H54 (cell line): ENCODE measurements at regions not wholly inside any gene's neighbourhood (a gene's known extent, or its start where the extent isn't known, plus 50 kb on each side); places are given as distances from the start of the nearest gene placed in this dataset.
"Not testable (repeated sequence)": the region's sequence is repeated elsewhere in the genome, so short reads cannot be mapped to it uniquely, and the experiment has no call there.

ENCODE experiments used
- DNase-seq: peaks from one replicate; pipeline ENCODE4 v3.0.0; 2011; ENCODE audit warnings: low spot score, mixed read lengths; ENCODE audit not compliant: insufficient read length
- FAIRE-seq: peaks from 3 replicates; lab custom pipeline; 2011; peaks lifted over from hg19 to GRCh38; lab: Jason Lieb, UNC
- POLR2A ChIP-seq: IDR thresholded peaks from 2 replicates; pipeline ENCODE4 v1.6.1; 2011; ENCODE audit warnings: low read depth, mild to moderate bottlenecking, low read length

- FAIRE-seq: no peak
Measured at GRCh38 chr18:1435487-1435886, 530.8 kb downstream of the ADCYAP1 start.

GRCh38 chr18:1436199-1436598 lies 531.5 kb downstream of the ADCYAP1 start:
- TF ChIP-seq POLR2A: no peak
- DNase-seq: no peak
- FAIRE-seq: no peak

More at GRCh38 chr18:1435487-1435886, 530.8 kb downstream of the ADCYAP1 start:
- no peak for DNase-seq
- no peak for TF ChIP-seq POLR2A

- no peak for DNase-seq
- TF ChIP-seq POLR2A: no peak
- FAIRE-seq: no peak
Measured at GRCh38 chr18:1438458-1438910, 533.8 kb downstream of the ADCYAP1 start.

- no peak for DNase-seq
- FAIRE-seq: no peak
- TF ChIP-seq POLR2A: no peak
Measured at GRCh38 chr18:1438967-1439366, 534.3 kb downstream of the ADCYAP1 start.

- DNase-seq, FAIRE-seq: not testable (repeated sequence)
Measured at GRCh38 chr18:1444062-1444461, 539.4 kb downstream of the ADCYAP1 start.

- FAIRE-seq (no peak), DNase-seq (no peak)
- no peak for TF ChIP-seq POLR2A
Measured at GRCh38 chr18:1446765-1447164, 542.1 kb downstream of the ADCYAP1 start.

- DNase-seq (no peak), FAIRE-seq (no peak)
- no peak for TF ChIP-seq POLR2A
Measured at GRCh38 chr18:1452821-1453220, 548.1 kb downstream of the ADCYAP1 start.

GRCh38 chr18:1455605-1456004 lies 550.9 kb downstream of the ADCYAP1 start:
- no peak for FAIRE-seq

GRCh38 chr18:1458547-1458946 lies 553.9 kb downstream of the ADCYAP1 start:
- no peak for TF ChIP-seq POLR2A
- DNase-seq: no peak
- FAIRE-seq: no peak

More at GRCh38 chr18:1455605-1456004, 550.9 kb downstream of the ADCYAP1 start:
- DNase-seq: no peak
- TF ChIP-seq POLR2A: no peak

GRCh38 chr18:1463981-1464380 lies 559.3 kb downstream of the ADCYAP1 start:
- FAIRE-seq: no peak

GRCh38 chr18:1464444-1465217 lies 560.0 kb downstream of the ADCYAP1 start:
- no peak for TF ChIP-seq POLR2A
- DNase-seq (no peak), FAIRE-seq (no peak)

More at GRCh38 chr18:1463981-1464380, 559.3 kb downstream of the ADCYAP1 start:
- no peak for DNase-seq
- no peak for TF ChIP-seq POLR2A

- TF ChIP-seq POLR2A: no peak
- no peak for DNase-seq
- FAIRE-seq: no peak
Measured at GRCh38 chr18:1466035-1466434, 561.4 kb downstream of the ADCYAP1 start.

GRCh38 chr18:1467461-1467964 lies 562.8 kb downstream of the ADCYAP1 start:
- DNase-seq (no peak), FAIRE-seq (no peak)
- no peak for TF ChIP-seq POLR2A

- TF ChIP-seq POLR2A: no peak
- FAIRE-seq: no peak
- DNase-seq: no peak
Measured at GRCh38 chr18:1468550-1468949, 563.9 kb downstream of the ADCYAP1 start.

GRCh38 chr18:1475867-1476266 lies 571.2 kb downstream of the ADCYAP1 start:
- DNase-seq (no peak), FAIRE-seq (no peak)
- no peak for TF ChIP-seq POLR2A
